MM.1S (cell line): ENCODE measurements at regions not wholly inside any gene's neighbourhood (a gene's known extent, or its start where the extent isn't known, plus 50 kb on each side); places are given as distances from the start of the nearest gene placed in this dataset.

Experiments used
- DNase-seq: peaks from one replicate; pipeline ENCODE4 v3.0.0-alpha.2; 2015
- H2AFZ ChIP-seq: fragments of 300-600 bp; sonication (generic); 2 replicates; pipeline ENCODE4 v1.6.0; 2016; ENCODE audit warnings: antibody characterized with exemption, low read length
- H3F3A ChIP-seq: fragments of 300-600 bp; sonication (generic); 2 replicates; pipeline ENCODE4 v1.6.1; 2016; ENCODE audit warnings: mild to moderate bottlenecking, antibody characterized with exemption, low read length, moderate library complexity, mixed read lengths; ENCODE audit not compliant: insufficient read depth
- H3K27ac ChIP-seq: fragments of 300-600 bp; sonication (generic); 2 replicates; pipeline ENCODE4 v1.5.1; 2016; ENCODE audit warnings: mild to moderate bottlenecking, low read length
- H3K27me3 ChIP-seq: fragments of 300-600 bp; sonication (generic); replicated peaks from 2 replicates; pipeline ENCODE4 v1.6.0; 2016; ENCODE audit warnings: low read length; ENCODE audit not compliant: insufficient read depth
- H3K36me3 ChIP-seq: fragments of 300-600 bp; sonication (generic); replicated peaks from 2 replicates; pipeline ENCODE4 v1.6.1; 2016; ENCODE audit warnings: mild to moderate bottlenecking, low read length, mixed read lengths; ENCODE audit not compliant: insufficient read depth
- H3K4me1 ChIP-seq: fragments of 300-600 bp; sonication (generic); 2 replicates; pipeline ENCODE4 v1.6.1; 2016; ENCODE audit warnings: low read length, mixed read lengths
- H3K4me2 ChIP-seq: fragments of 300-600 bp; sonication (generic); 2 replicates; pipeline ENCODE4 v1.6.0; 2016; ENCODE audit warnings: low read depth, low read length
- H3K4me3 ChIP-seq: fragments of 300-600 bp; sonication (generic); 2 replicates; pipeline ENCODE4 v1.5.1; 2016; ENCODE audit warnings: low read length, mixed read lengths
- H3K79me2 ChIP-seq: fragments of 300-600 bp; sonication (generic); 2 replicates; pipeline ENCODE4 v1.6.1; 2016; ENCODE audit warnings: mixed run types, low read length, mixed read lengths
- H3K9ac ChIP-seq: fragments of 300-600 bp; sonication (generic); 2 replicates; pipeline ENCODE4 v1.6.1; 2016; ENCODE audit warnings: low read length, mixed read lengths
- H3K9me2 ChIP-seq: fragments of 300-600 bp; sonication (generic); replicated peaks from 2 replicates; pipeline ENCODE4 v1.6.1; 2016; ENCODE audit warnings: mild to moderate bottlenecking, low read length, mixed read lengths; ENCODE audit not compliant: insufficient read depth
- H3K9me3 ChIP-seq: fragments of 300-600 bp; sonication (generic); replicated peaks from 2 replicates; pipeline ENCODE4 v1.6.1; 2016; ENCODE audit warnings: mild to moderate bottlenecking, low read length, mixed read lengths; ENCODE audit not compliant: insufficient read depth
- H4K20me1 ChIP-seq: fragments of 300-600 bp; sonication (generic); 2 replicates; pipeline ENCODE4 v1.6.1; 2016; ENCODE audit warnings: mild to moderate bottlenecking, low read length, moderate library complexity, mixed read lengths; ENCODE audit not compliant: insufficient read depth
- EZH2 ChIP-seq: fragments of 300-600 bp; sonication (generic); optimal IDR thresholded peaks from 2 replicates; pipeline ENCODE3; 2017; ENCODE audit warnings: low read depth, mild to moderate bottlenecking, antibody characterized with exemption, low read length, mixed read lengths
- EZH2phosphoT487 ChIP-seq: fragments of 300-600 bp; sonication (generic); IDR thresholded peaks from 2 replicates; pipeline ENCODE4 v1.6.1; 2018; ENCODE audit warnings: antibody characterized with exemption, low read length
- TF ChIP-seq, protein P1 (sequence below): fragments of 300-600 bp; sonication (generic); IDR thresholded peaks from 2 replicates; pipeline ENCODE4 v1.5.1; 2016; ENCODE audit warnings: antibody characterized with exemption, low read length, mixed read lengths

DNA sequence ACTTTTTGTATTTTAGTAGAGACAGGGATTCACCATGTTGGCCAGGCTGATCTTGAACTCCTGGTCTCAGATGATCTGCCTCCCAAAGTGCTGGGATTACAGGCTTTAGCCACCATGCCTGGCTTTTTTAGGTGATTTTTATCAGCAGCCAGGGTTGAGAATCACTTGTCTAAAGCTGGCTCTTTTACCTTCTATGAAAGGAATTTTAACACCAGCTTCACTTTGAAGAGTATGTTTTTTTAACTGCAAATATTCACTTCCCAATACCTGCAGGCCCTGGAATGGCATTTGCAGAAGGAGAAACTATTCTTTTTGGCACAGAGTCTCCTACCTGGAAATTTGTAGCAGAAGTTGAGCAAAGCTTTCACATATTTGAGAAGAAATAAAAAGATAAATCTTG lies 63.6 kb upstream of the NAA20 start:
- Histone ChIP-seq H3K9me3 (no peaks in the 10 kb centered on the region), H3K36me3 (no peaks in the 10 kb centered on the region), H3K4me1 (peaks cover 22% of the 10 kb centered on the region), H2AFZ (no peak overlapping the region), H3K27me3 (peaks cover 3% of the 10 kb centered on the region; the same call in 1 of the 2 replicates), H3K4me3 (no peak overlapping the region), H3K27ac (no peak overlapping the region), H4K20me1 (no peaks in the 10 kb centered on the region), H3K9me2 (no peaks in the 10 kb centered on the region), H3K9ac (no peak overlapping the region), H3K4me2 (no peak overlapping the region), H3K79me2 (no peaks in the 10 kb centered on the region), H3F3A (peaks cover 12% of the 10 kb centered on the region)
- no peak for DNase-seq
- TF ChIP-seq EZH2, result no peak
- TF ChIP-seq, protein P1, sequence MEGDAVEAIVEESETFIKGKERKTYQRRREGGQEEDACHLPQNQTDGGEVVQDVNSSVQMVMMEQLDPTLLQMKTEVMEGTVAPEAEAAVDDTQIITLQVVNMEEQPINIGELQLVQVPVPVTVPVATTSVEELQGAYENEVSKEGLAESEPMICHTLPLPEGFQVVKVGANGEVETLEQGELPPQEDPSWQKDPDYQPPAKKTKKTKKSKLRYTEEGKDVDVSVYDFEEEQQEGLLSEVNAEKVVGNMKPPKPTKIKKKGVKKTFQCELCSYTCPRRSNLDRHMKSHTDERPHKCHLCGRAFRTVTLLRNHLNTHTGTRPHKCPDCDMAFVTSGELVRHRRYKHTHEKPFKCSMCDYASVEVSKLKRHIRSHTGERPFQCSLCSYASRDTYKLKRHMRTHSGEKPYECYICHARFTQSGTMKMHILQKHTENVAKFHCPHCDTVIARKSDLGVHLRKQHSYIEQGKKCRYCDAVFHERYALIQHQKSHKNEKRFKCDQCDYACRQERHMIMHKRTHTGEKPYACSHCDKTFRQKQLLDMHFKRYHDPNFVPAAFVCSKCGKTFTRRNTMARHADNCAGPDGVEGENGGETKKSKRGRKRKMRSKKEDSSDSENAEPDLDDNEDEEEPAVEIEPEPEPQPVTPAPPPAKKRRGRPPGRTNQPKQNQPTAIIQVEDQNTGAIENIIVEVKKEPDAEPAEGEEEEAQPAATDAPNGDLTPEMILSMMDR, result no peak
- no peak for TF ChIP-seq EZH2phosphoT487

GRCh38 chr20:19956976-19957375 lies 60.2 kb upstream of the NAA20 start:
- H4K20me1 ChIP-seq, result no peaks in the 10 kb centered on the region
- H3K4me3 ChIP-seq, result no peak overlapping the region
- no peak overlapping the region for H2AFZ ChIP-seq
- DNase-seq, result no peak
- peaks cover 19% of the 10 kb centered on the region for H3K27me3 ChIP-seq
- peaks cover 12% of the 10 kb centered on the region for H3F3A ChIP-seq
- H3K79me2 ChIP-seq, result no peaks in the 10 kb centered on the region
- peaks cover 14% of the 10 kb centered on the region for H3K4me1 ChIP-seq
- no peaks in the 10 kb centered on the region for H3K9me3 ChIP-seq
- H3K9me2 ChIP-seq, result no peaks in the 10 kb centered on the region
- H3K9ac ChIP-seq, result no peak overlapping the region
- H3K36me3 ChIP-seq, result no peaks in the 10 kb centered on the region
- no peak for TF ChIP-seq EZH2
- TF ChIP-seq, protein P1, result no peak
- TF ChIP-seq EZH2phosphoT487, result no peak
- no peak overlapping the region for H3K4me2 ChIP-seq
- no peak overlapping the region for H3K27ac ChIP-seq

DNA sequence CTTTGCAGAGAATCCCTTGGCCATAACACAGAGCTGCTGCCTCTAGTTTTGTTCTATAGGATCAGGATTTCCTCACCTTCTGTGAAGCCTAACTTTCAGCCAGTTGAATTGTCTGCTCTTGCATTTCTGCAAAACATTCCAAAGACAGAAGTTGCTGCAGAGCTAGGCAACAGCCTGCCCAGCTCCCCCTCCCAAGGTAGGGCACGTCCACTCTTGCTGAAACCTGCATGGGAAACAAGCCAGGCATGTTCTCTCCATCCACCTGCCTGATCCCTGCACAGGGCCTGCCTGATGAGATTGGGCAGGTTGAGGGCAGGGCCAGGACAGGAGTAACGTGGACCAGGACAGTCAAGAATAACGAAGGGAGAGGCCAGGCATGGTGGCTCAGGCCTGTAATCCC lies 58.9 kb upstream of the NAA20 start:
- Histone ChIP-seq H3F3A (0 out of 2 replicates have a peak, but pooled peaks cover under 1% of the 10 kb centered on the region), H3K9ac (no peak overlapping the region), H4K20me1 (no peaks in the 10 kb centered on the region), H3K36me3 (no peaks in the 10 kb centered on the region), H3K9me2 (no peaks in the 10 kb centered on the region), H3K27ac (no peak overlapping the region), H3K27me3 (peaks cover 22% of the 10 kb centered on the region), H3K4me1 (peaks cover 2% of the 10 kb centered on the region; the same call in 1 of the 2 replicates), H3K9me3 (no peaks in the 10 kb centered on the region), H3K4me2 (no peak overlapping the region), H3K4me3 (no peak overlapping the region), H2AFZ (no peak overlapping the region), H3K79me2 (no peaks in the 10 kb centered on the region)
- TF ChIP-seq EZH2 (no peak), EZH2phosphoT487 (no peak)
- TF ChIP-seq, protein P1, result no peak
- no peak for DNase-seq
